HL-60/S4 treated with retinoic acid at 250 ng/mL for 4 days and 3 days (cell line): ENCODE measurements at regions not wholly inside any gene's neighbourhood (a gene's known extent, or its start where the extent isn't known, plus 50 kb on each side); places are given as distances from the start of the nearest gene placed in this dataset.

ENCODE experiments used
- in situ Hi-C: fragments of 300-500 bp; cut with MboI; formaldehyde crosslinking; loops from 2 replicates; pipeline ENCODE4 v1.7.0; 2022; ENCODE audit warnings: low sequenced_read_pairs

- in situ Hi-C loops = no loop called here
Observed at GRCh38 chr15:70222606-70223005, 124.9 kb upstream of the TLE3 start.

GRCh38 chr15:70220490-70221096 lies 122.9 kb upstream of the TLE3 start:
- in situ Hi-C loops = no loop called here

- in situ Hi-C loops = no loop called here
Observed at GRCh38 chr15:70219966-70220365, 122.2 kb upstream of the TLE3 start.

GRCh38 chr15:70219256-70219895 lies 121.7 kb upstream of the TLE3 start:
- in situ Hi-C loops = no loop called here

- in situ Hi-C loops = no loop called here
Observed at GRCh38 chr15:70217226-70218160, 119.8 kb upstream of the TLE3 start.

GRCh38 chr15:70215951-70216350 lies 118.2 kb upstream of the TLE3 start:
- in situ Hi-C loops = no loop called here

GRCh38 chr15:70214941-70215635 lies 117.4 kb upstream of the TLE3 start:
- in situ Hi-C loops = no loop called here

- in situ Hi-C loops = no loop called here
Observed at GRCh38 chr15:70214276-70214675, 116.6 kb upstream of the TLE3 start.

- in situ Hi-C loops = no loop called here
Observed at GRCh38 chr15:70213794-70214193, 116.1 kb upstream of the TLE3 start.

GRCh38 chr15:70212963-70213315 lies 115.2 kb upstream of the TLE3 start:
- in situ Hi-C loops = no loop called here

GRCh38 chr15:70212286-70212962 lies 114.7 kb upstream of the TLE3 start:
- in situ Hi-C loops = no loop called here

GRCh38 chr15:70210528-70210927 lies 112.8 kb upstream of the TLE3 start:
- in situ Hi-C loops = no loop called here

GRCh38 chr15:70210076-70210475 lies 112.4 kb upstream of the TLE3 start:
- in situ Hi-C loops = no loop called here

GRCh38 chr15:70209499-70209898 lies 111.8 kb upstream of the TLE3 start:
- in situ Hi-C loops = no loop called here

- in situ Hi-C loops = no loop called here
Observed at GRCh38 chr15:70208332-70208731, 110.6 kb upstream of the TLE3 start.

GRCh38 chr15:70206668-70207067 lies 109.0 kb upstream of the TLE3 start:
- in situ Hi-C loops = no loop called here

GRCh38 chr15:70204652-70205051 lies 106.9 kb upstream of the TLE3 start:
- in situ Hi-C loops = no loop called here

GRCh38 chr15:70203981-70204560 lies 106.4 kb upstream of the TLE3 start:
- in situ Hi-C loops = no loop called here

GRCh38 chr15:70202756-70203155 lies 105.0 kb upstream of the TLE3 start:
- in situ Hi-C loops = no loop called here

GRCh38 chr15:70201425-70201775 lies 103.7 kb upstream of the TLE3 start:
- in situ Hi-C loops = no loop called here
